Nephron progenitor cell (in vitro differentiated cells): ENCODE measurements at regions not wholly inside any gene's neighbourhood (a gene's known extent, or its start where the extent isn't known, plus 50 kb on each side); places are given as distances from the start of the nearest gene placed in this dataset.

Experiments
- DNase-seq: peaks from one replicate; pipeline ENCODE4 v3.0.0; 2021
- H3K27ac Mint-ChIP-seq: 2 replicates; pipeline ENCODE4 v1.8.0; 2021; ENCODE audit warnings: mild to moderate bottlenecking, moderate library complexity, mixed read lengths
- H3K27me3 Mint-ChIP-seq: 2 replicates; pipeline ENCODE4 v1.8.0; 2021; ENCODE audit warnings: mild to moderate bottlenecking, low read depth, mixed read lengths; ENCODE audit not compliant: poor library complexity
- H3K36me3 Mint-ChIP-seq: 2 replicates; pipeline ENCODE4 v1.8.0; 2021; ENCODE audit warnings: low read depth, mixed read lengths
- H3K4me1 Mint-ChIP-seq: 2 replicates; pipeline ENCODE4 v1.8.0; 2021; ENCODE audit warnings: mixed read lengths
- H3K4me3 Mint-ChIP-seq: 2 replicates; pipeline ENCODE4 v1.8.0; 2021; ENCODE audit warnings: mild to moderate bottlenecking, moderate library complexity, mixed read lengths
- H3K9me3 Mint-ChIP-seq: 2 replicates; pipeline ENCODE4 v1.8.0; 2021; ENCODE audit warnings: mild to moderate bottlenecking, moderate library complexity, mixed read lengths
- CTCF ChIP-seq: fragments of 200-600 bp; sonication (generic); IDR thresholded peaks from 2 replicates; pipeline ENCODE4 v1.5.0; 2021; ENCODE audit warnings: antibody characterized with exemption

GRCh38 chr3:168722091-168722490, 626.4 kb upstream of the GOLIM4 start:
- no peaks in the 10 kb centered on the region for H3K27me3 Mint-ChIP-seq
- no peak overlapping the region for H3K27ac Mint-ChIP-seq
- no peaks in the 10 kb centered on the region for H3K4me1 Mint-ChIP-seq
- no peaks in the 10 kb centered on the region for H3K36me3 Mint-ChIP-seq
- H3K9me3 Mint-ChIP-seq: no peaks in the 10 kb centered on the region
- no peak for DNase-seq
- TF ChIP-seq CTCF: no peak
- H3K4me3 Mint-ChIP-seq: no peak overlapping the region

- TF ChIP-seq CTCF: no peak
- H3K27me3 Mint-ChIP-seq: peaks cover 3% of the 10 kb centered on the region
- no peaks in the 10 kb centered on the region for H3K4me1 Mint-ChIP-seq
- no peaks in the 10 kb centered on the region for H3K36me3 Mint-ChIP-seq
- no peak overlapping the region for H3K4me3 Mint-ChIP-seq
- DNase-seq: no peak
- H3K9me3 Mint-ChIP-seq: no peaks in the 10 kb centered on the region
- no peak overlapping the region for H3K27ac Mint-ChIP-seq
Observed at GRCh38 chr3:168714609-168715240, 619.0 kb upstream of the GOLIM4 start.

- no peak overlapping the region for H3K27ac Mint-ChIP-seq
- peaks cover 6% of the 10 kb centered on the region for H3K27me3 Mint-ChIP-seq
- no peak overlapping the region for H3K4me3 Mint-ChIP-seq
Observed at GRCh38 chr3:168709073-168709472, 613.3 kb upstream of the GOLIM4 start.

GRCh38 chr3:168707900-168708299, 612.2 kb upstream of the GOLIM4 start:
- Mint-ChIP-seq H3K9me3 (no peaks in the 10 kb centered on the region), H3K4me1 (no peaks in the 10 kb centered on the region), H3K27me3 (peaks cover 6% of the 10 kb centered on the region), H3K36me3 (no peaks in the 10 kb centered on the region), H3K27ac (no peak overlapping the region), H3K4me3 (no peak overlapping the region)
- TF ChIP-seq CTCF: no peak
- DNase-seq: no peak

More at GRCh38 chr3:168709073-168709472, 613.3 kb upstream of the GOLIM4 start:
- H3K36me3 Mint-ChIP-seq: no peaks in the 10 kb centered on the region
- H3K4me1 Mint-ChIP-seq: no peaks in the 10 kb centered on the region
- no peak for TF ChIP-seq CTCF
- no peaks in the 10 kb centered on the region for H3K9me3 Mint-ChIP-seq
- DNase-seq: no peak

- H3K36me3 Mint-ChIP-seq: no peaks in the 10 kb centered on the region
- no peak for DNase-seq
- TF ChIP-seq CTCF: no peak
- H3K27me3 Mint-ChIP-seq: peaks cover 2% of the 10 kb centered on the region
- no peaks in the 10 kb centered on the region for H3K9me3 Mint-ChIP-seq
- no peaks in the 10 kb centered on the region for H3K4me1 Mint-ChIP-seq
- H3K4me3 Mint-ChIP-seq: no peak overlapping the region
- H3K27ac Mint-ChIP-seq: no peak overlapping the region
Observed at GRCh38 chr3:168705412-168705811, 609.7 kb upstream of the GOLIM4 start.

GRCh38 chr3:168696051-168696450, 600.3 kb upstream of the GOLIM4 start:
- no peaks in the 10 kb centered on the region for H3K27me3 Mint-ChIP-seq
- H3K36me3 Mint-ChIP-seq: no peaks in the 10 kb centered on the region
- TF ChIP-seq CTCF: no peak
- H3K4me3 Mint-ChIP-seq: no peak overlapping the region
- peaks cover 8% of the 10 kb centered on the region for H3K9me3 Mint-ChIP-seq
- H3K27ac Mint-ChIP-seq: no peak overlapping the region
- DNase-seq: no peak
- H3K4me1 Mint-ChIP-seq: no peaks in the 10 kb centered on the region
